Epithelial cell of esophagus (primary cell): ENCODE measurements at regions not wholly inside any gene's neighbourhood (a gene's known extent, or its start where the extent isn't known, plus 50 kb on each side); places are given as distances from the start of the nearest gene placed in this dataset.

Source experiments
- DNase-seq: peaks from one replicate; pipeline ENCODE4 v3.0.0; 2010; ENCODE audit warnings: low read depth
- H3K4me3 ChIP-seq: 2 replicates; pipeline ENCODE4 v1.5.1; 2011; ENCODE audit warnings: mild to moderate bottlenecking, low read length, control low read depth
- CTCF ChIP-seq: IDR thresholded peaks from 2 replicates; pipeline ENCODE4 v1.5.1; 2011; ENCODE audit warnings: low read depth, mild to moderate bottlenecking, low read length, control low read depth, inconsistent platforms; ENCODE audit not compliant: insufficient read depth; ENCODE audit errors: missing control alignments

- H3K4me3 ChIP-seq, result no peak overlapping the region
- DNase-seq, result no peak
- TF ChIP-seq CTCF, result no peak
These were observed 266.4 kb downstream of the HAPSTR1 start for GRCh38 chr16:9357829-9358228.

GRCh38 chr16:9360075-9360474 lies 268.6 kb downstream of the HAPSTR1 start:
- H3K4me3 ChIP-seq, result no peak overlapping the region
- TF ChIP-seq CTCF, result no peak
- no peak for DNase-seq

- TF ChIP-seq CTCF, result no peak
- DNase-seq, result no peak
- no peak overlapping the region for H3K4me3 ChIP-seq
These were observed 270.6 kb downstream of the HAPSTR1 start for GRCh38 chr16:9362050-9362449.

- DNase-seq, result no peak
- H3K4me3 ChIP-seq, result no peak overlapping the region
- TF ChIP-seq CTCF, result no peak
These were observed 271.2 kb downstream of the HAPSTR1 start for GRCh38 chr16:9362604-9363003.

GRCh38 chr16:9363520-9363919 lies 272.1 kb downstream of the HAPSTR1 start:
- no peak for TF ChIP-seq CTCF
- DNase-seq, result no peak
- no peak overlapping the region for H3K4me3 ChIP-seq

- no peak for DNase-seq
- TF ChIP-seq CTCF, result no peak
- H3K4me3 ChIP-seq, result no peak overlapping the region
These were observed 273.4 kb downstream of the HAPSTR1 start for GRCh38 chr16:9364721-9365369.

- H3K4me3 ChIP-seq, result no peak overlapping the region
- no peak for TF ChIP-seq CTCF
- no peak for DNase-seq
These were observed 273.9 kb downstream of the HAPSTR1 start for GRCh38 chr16:9365370-9365728.
